ENCODE measurements at regions not wholly inside any gene's neighbourhood (a gene's known extent, or its start where the extent isn't known, plus 50 kb on each side); places are given as distances from the start of the nearest gene placed in this dataset.

GRCh38 chr16:85220125-85220839, 108.0 kb upstream of the CIBAR2 start:
- TF ChIP-seq SIN3A (IDR thresholded peaks at IDR 0.05; ENCODE audit: borderline replicate concordance, insufficient read depth, low read depth, low read length): no peak
- TF ChIP-seq CTCF (IDR thresholded peaks at IDR 0.05): no peak
- no peak for TF ChIP-seq POLR2AphosphoS5 (IDR thresholded peaks at IDR 0.05; ENCODE audit: low read depth, low read length)
- no peak for TF ChIP-seq TCF7L2 (IDR thresholded peaks at IDR 0.05; ENCODE audit: low read depth, low read length)
